Prostate gland (tissue), 2 donors: ENCODE measurements at regions not wholly inside any gene's neighbourhood (a gene's known extent, or its start where the extent isn't known, plus 50 kb on each side); places are given as distances from the start of the nearest gene placed in this dataset.

ENCODE experiments used
- POLR2AphosphoS5 ChIP-seq: sonication (generic); formaldehyde crosslinking; IDR thresholded peaks from one replicate; pipeline ENCODE4 v1.6.1; 2017; ENCODE audit warnings: antibody characterized with exemption
- TF ChIP-seq, protein P1 (sequence below), 4 experiments: fragments of 200-600 bp in 2 of 4; fragments of 450-650 bp in 2 of 4; sonication (generic) in 2 of 4; IDR thresholded peaks; 1 replicate in 3 of 4; 2 replicates in 1 of 4; pipeline ENCODE4 v1.5.1; 2016 to 2019; ENCODE audit warnings: antibody characterized with exemption in 4 of 4, mild to moderate bottlenecking in 2 of 4, moderate library complexity in 2 of 4

- no peak for TF ChIP-seq POLR2AphosphoS5
- TF ChIP-seq, protein P1, sequence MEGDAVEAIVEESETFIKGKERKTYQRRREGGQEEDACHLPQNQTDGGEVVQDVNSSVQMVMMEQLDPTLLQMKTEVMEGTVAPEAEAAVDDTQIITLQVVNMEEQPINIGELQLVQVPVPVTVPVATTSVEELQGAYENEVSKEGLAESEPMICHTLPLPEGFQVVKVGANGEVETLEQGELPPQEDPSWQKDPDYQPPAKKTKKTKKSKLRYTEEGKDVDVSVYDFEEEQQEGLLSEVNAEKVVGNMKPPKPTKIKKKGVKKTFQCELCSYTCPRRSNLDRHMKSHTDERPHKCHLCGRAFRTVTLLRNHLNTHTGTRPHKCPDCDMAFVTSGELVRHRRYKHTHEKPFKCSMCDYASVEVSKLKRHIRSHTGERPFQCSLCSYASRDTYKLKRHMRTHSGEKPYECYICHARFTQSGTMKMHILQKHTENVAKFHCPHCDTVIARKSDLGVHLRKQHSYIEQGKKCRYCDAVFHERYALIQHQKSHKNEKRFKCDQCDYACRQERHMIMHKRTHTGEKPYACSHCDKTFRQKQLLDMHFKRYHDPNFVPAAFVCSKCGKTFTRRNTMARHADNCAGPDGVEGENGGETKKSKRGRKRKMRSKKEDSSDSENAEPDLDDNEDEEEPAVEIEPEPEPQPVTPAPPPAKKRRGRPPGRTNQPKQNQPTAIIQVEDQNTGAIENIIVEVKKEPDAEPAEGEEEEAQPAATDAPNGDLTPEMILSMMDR (IDR thresholded peaks at IDR 0.05): no peak
These were observed 86.0 kb downstream of the FAT4 start for GRCh38 chr4:125400756-125401155.
